AG10803 (cell line): ENCODE measurements at regions not wholly inside any gene's neighbourhood (a gene's known extent, or its start where the extent isn't known, plus 50 kb on each side); places are given as distances from the start of the nearest gene placed in this dataset.

Experiments
- DNase-seq: peaks from one replicate; pipeline ENCODE4 v3.0.0; 2010; ENCODE audit warnings: low read depth
- H3K4me3 ChIP-seq: 2 replicates; pipeline ENCODE4 v1.5.1; 2011; ENCODE audit warnings: mild to moderate bottlenecking, low read length, control low read depth
- CTCF ChIP-seq: conservative IDR thresholded peaks from 2 replicates; pipeline ENCODE4 v1.5.1; 2011; ENCODE audit warnings: mild to moderate bottlenecking, low read length, control low read depth, inconsistent platforms

GRCh38 chr4:12894062-12894461 lies 590.1 kb downstream of the RAB28 start:
- DNase-seq = no peak
- no peak overlapping the region for H3K4me3 ChIP-seq
- TF ChIP-seq CTCF = no peak

DNA sequence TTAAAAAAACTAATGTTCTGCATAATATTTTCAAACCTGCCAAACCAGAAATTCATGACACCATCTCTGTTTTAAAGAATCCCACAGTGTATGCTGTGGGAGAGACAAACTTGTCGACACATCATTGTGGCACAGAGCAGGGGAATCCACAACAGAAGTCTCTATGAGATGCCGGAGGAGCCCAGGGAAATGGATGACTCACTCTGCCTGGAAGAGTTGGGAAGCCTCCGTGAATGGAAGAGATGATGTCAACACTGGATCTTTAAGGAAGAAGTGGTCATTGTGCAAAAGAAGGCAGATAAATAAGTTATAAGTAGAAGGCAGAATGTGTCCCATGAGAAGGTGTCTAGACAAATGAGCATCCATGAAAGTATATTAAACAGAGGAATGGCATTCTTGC lies 595.1 kb downstream of the RAB28 start:
- DNase-seq = no peak
- no peak for TF ChIP-seq CTCF
- H3K4me3 ChIP-seq = no peak overlapping the region

DNA sequence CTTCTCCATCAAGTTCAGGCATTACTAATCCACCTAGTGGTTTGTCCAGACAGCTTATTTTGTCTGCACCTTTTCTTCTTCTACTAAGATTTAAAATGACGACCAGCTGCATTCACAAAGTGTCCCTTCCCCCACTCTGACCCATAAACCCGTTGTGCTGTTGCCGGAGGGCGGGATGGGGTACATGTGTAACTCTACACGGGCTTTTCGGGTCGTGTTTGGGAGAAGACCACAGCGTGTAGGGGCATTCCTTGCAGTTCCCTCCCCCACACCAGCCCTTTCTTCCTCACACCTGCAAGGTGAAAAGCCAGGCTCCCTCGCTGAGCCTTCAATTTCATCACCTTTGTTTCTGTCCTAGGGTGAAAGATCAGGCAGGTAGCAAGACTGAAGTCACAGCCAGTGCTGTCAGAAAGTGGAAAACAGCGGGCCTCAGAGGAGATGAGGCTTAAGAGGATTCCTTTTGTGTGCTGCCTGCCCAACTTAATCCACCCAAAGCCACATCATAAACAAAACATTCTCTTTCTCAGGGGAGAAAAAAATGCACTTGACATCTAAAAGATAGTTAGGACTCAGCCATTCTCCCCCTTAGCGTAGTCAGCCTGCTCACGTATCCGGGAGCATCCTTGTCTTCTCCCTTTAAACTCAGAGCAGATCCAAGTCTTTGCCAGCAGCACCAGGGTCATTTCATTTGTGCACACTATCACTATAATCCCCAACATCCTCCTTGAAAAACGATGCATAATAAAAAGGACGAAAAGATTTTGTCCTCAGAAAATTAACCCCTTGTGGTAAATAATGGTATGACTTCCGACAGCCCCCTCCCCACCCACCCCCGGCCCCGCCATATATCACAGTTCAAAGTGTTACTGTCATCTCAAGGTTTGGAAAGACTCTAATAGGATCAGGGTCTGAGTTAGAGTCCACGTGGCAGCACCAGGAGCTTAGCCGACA lies 599.0 kb downstream of the RAB28 start:
- no peak for TF ChIP-seq CTCF

GRCh38 chr4:12881945-12882584 lies 602.1 kb downstream of the RAB28 start:
- no peak for TF ChIP-seq CTCF
- no peak overlapping the region for H3K4me3 ChIP-seq
- no peak for DNase-seq

More for the DNA sequence above, 599.0 kb downstream of the RAB28 start:
- DNase-seq = no peak
- no peak overlapping the region for H3K4me3 ChIP-seq

DNA sequence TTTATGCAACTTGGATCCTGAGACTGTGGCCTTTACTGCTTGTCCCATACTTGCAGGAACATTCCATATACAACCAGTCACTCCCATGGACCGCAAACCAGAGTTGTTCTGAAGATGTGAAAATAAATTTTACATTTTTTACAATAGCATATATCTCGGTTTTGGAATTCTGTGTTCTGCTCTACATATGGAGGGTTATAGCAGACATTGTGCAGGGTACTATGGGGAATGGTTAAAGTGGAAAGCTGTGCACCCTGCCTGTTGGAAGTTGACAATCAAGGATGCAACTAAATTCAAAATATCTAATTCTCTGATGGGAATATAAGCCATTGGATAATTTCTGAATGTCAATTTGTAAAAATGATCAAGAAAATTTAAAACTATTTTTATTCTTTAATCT lies 603.3 kb downstream of the RAB28 start:
- no peak for DNase-seq
- H3K4me3 ChIP-seq = no peak overlapping the region
- no peak for TF ChIP-seq CTCF

- TF ChIP-seq CTCF = no peak
- H3K4me3 ChIP-seq = no peak overlapping the region
- no peak for DNase-seq
Observed at GRCh38 chr4:12879496-12879895, 604.6 kb downstream of the RAB28 start.
